NCI-H1694 (cell line): ENCODE measurements at regions not wholly inside any gene's neighbourhood (a gene's known extent, or its start where the extent isn't known, plus 50 kb on each side); places are given as distances from the start of the nearest gene placed in this dataset.
"Not testable (repeated sequence)": the region's sequence is repeated elsewhere in the genome, so short reads cannot be mapped to it uniquely, and the experiment has no call there.

Experiments
- DNase-seq: peaks from one replicate; lab custom pipeline; 2025; lab: John Stamatoyannopoulos, UW

GRCh38 chr2:12877761-12878160, 161.0 kb downstream of the TRIB2 start:
- DNase-seq: no peak

DNA sequence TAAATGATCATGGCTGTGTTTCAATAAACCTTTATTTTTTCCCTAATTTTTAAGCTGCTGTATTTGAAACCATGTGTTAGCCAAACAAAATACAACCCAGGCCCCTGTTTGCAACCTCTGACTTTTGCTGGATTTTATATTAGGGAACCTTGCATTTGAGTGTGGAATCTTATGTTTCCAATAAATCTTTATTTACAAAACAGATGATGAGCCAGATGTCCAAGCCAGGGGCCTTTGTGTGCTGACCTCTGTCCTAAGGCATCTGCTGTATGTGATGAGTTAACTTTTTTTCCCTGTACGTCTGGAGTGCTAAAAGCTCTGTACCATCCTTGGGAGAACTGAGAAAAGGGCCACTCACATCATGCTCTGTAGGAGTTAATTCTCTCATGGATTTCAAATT, 162.9 kb downstream of the TRIB2 start:
- DNase-seq: no peak

- no peak for DNase-seq
Observed at GRCh38 chr2:12881952-12882351, 165.2 kb downstream of the TRIB2 start.

GRCh38 chr2:12882393-12882792, 165.7 kb downstream of the TRIB2 start:
- no peak for DNase-seq

- no peak for DNase-seq
Observed at GRCh38 chr2:12883906-12884305, 167.2 kb downstream of the TRIB2 start.

DNA sequence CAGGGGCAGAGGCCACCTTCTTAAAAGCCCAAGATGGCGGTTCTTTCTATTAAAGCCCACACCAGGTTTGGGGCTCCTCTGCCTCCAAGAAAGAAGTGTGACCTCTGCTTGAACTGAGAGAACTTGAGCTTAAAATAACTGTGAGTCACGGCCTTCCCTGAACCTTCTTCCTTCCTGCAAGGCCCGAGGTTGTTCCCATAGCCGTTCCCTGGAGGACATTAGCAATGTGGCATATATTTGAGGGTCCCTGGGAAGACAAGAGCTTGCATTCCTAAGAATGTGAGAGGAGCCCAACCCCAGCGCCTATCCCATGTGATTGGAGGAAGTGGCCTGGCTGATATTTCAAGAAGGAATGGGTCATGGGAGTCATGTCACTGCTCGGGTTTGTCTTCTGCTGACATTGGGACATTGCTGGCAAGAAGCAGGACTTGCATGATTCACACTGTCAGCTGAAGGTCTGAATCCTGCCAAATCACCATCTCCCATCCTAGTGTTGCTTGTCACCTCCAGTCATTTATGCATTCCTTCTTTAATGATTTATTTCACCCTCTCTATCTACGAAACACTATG, 168.1 kb downstream of the TRIB2 start:
- no peak for DNase-seq

GRCh38 chr2:12890066-12890465, 173.3 kb downstream of the TRIB2 start:
- DNase-seq: no peak

GRCh38 chr2:12890481-12890991, 173.8 kb downstream of the TRIB2 start:
- no peak for DNase-seq

GRCh38 chr2:12895017-12895416, 178.3 kb downstream of the TRIB2 start:
- DNase-seq: no peak

DNA sequence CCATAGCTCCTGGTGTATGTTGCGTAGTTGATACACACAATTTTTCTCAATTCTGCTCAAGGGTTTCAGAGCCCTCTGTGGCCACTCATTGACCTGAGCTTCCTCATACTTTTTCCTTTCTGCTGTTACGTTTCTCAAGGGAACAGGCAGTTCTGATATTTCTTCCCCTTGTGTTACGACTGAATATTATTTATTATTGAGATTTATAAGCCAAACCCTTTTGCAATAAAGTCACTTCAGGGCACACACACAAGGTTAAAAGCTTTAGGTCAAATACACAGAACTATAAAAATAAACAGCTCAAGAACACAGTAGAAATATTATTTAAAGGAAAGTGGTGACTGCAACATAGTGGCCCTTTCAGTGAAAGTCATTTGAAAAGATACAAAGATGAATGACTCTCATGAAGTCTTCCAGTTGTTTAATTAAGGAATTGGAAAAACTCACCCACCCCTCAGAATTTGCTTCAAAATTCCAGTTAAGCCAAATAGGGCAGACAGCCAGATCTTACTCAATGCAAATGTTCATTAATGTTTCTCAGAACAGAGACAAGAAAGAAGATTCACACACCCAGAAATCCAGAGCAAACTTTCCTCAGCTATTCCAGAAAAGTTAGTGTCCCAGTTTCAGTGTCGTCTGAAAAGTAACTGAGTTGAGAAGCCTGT, 179.7 kb downstream of the TRIB2 start:
- DNase-seq: no peak

- DNase-seq: no peak
Observed at GRCh38 chr2:12897181-12897580, 180.4 kb downstream of the TRIB2 start.

GRCh38 chr2:12903272-12903671, 186.5 kb downstream of the TRIB2 start:
- no peak for DNase-seq

DNA sequence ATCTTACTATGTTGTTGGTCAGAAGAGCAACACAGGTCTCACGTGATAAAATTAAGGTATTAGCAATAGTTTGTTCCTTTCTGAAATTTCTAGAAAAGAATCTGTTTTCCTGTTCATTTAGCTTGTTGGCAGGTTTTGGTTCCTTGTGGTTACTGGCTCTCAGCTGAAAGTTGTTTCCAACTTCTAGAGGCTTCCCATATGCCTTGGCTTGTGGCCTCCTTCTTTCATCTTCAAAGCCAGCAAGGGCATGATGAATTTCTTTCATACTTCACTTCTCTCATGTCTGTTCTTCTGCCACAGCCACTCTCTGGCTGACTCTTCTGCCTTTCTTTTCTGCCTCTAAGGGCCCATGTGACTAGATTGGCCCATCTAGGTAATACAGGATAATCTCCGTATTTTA, 193.7 kb downstream of the TRIB2 start:
- no peak for DNase-seq

DNA sequence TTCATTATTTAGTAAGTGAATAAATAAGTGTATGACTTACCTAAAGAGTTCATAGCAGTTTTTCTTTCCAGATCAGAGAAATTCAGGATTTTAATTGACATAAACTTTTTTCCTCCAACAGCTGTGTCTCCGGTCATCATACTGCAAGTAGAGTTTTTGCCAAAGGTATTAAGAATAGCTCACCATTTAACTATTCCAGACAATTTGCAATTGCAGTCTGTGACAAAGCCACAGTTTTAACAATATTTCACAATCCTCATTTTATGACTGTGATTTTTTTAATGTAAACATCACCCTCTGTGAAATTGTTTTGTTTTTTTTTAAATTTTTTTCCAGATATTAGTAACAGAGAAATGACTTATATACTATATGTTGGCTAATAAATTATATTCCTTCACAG, 199.1 kb downstream of the TRIB2 start:
- DNase-seq: no peak

DNA sequence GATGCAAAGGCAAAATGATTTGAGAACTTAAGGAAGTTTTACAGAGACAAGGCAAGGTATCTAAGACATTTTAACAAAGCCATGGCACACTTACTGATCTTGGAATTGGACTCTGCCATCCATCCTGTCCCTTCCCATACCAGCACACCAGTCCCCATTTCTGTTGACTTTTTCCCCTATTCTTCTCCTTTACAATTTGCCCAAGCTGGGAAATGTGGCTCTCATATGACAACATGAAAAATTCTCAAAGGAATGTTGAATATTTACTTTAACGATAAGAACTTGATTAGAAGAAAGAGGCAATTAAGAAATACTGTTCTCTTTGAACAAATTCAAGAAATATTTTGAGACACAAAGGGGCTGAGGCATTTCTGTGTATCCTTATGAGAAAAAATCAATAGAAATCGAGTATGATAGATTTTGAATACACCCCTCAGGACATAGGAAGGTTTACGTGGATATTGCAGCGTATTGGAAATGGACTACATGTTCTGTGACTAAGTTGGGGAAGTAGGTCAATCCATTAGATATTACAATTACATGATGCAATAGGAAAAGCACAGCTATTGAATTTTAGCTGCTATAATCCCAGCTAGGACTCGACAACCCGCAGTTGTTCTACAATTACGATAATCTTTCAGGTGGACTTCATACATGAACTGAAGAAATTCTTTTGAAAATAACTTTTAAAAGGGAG, 201.6 kb downstream of the TRIB2 start:
- DNase-seq: no peak

DNA sequence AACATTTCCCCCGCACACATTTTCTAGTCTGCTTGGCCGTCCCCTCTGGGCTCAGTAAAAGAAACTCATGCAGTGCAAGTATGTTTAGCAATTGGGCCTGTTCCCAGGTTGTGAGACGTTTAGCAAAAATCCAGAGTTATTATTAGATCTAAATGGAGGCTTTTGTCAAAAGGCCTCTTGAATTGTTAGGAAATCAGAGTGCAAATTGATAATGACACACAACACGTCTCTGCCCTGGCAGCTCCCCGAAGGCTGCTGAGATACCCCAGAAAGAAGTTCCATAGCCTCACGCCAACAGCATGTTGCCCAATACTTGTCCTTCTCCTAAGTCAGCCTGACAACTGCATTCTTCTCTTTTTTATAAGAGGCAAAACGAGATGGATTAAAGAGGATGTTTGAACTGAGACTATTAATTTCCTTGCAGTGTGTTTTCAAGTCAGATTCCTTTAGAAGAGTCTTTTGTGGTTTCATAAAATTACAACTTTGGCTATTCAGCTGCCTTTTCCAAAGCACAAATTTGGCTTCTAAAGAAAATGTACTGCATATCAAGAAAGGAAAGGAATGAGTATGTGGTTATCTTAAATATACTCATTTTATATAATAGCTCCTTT, 202.2 kb downstream of the TRIB2 start:
- no peak for DNase-seq

- no peak for DNase-seq
Observed at GRCh38 chr2:12921321-12921720, 204.6 kb downstream of the TRIB2 start.

- no peak for DNase-seq
Observed at GRCh38 chr2:12923907-12924610, 207.3 kb downstream of the TRIB2 start.

- DNase-seq: not testable (repeated sequence)
Observed at GRCh38 chr2:12926641-12927040, 209.9 kb downstream of the TRIB2 start.

DNA sequence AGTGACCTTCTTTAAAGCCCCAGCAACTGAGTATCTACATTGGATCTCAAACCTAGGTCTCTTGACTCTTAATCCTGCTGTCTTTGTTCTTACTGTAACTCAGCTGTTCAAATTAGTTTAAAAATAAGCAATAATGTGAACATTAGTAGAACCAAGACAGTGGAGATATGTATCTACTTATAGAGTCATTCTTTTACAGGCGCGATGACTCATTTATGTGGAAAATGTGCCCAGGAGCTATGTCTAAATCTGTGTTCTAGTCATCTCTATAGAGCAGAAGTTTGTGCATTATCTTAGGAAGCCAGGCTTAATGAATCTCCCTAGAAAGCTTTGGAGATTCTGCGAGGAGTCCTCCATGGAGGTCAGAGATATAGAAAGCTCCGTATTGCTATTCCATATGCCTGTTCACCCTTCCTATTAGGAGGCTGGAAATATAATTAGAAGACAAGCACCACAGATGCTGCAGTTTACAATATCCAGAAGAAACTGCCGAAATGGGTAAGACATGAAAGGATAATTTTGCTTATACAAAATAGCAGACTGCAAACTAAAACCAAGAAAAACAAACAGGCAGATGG, 211.6 kb downstream of the TRIB2 start:
- peak; percentile 21 for DNase-seq

DNA sequence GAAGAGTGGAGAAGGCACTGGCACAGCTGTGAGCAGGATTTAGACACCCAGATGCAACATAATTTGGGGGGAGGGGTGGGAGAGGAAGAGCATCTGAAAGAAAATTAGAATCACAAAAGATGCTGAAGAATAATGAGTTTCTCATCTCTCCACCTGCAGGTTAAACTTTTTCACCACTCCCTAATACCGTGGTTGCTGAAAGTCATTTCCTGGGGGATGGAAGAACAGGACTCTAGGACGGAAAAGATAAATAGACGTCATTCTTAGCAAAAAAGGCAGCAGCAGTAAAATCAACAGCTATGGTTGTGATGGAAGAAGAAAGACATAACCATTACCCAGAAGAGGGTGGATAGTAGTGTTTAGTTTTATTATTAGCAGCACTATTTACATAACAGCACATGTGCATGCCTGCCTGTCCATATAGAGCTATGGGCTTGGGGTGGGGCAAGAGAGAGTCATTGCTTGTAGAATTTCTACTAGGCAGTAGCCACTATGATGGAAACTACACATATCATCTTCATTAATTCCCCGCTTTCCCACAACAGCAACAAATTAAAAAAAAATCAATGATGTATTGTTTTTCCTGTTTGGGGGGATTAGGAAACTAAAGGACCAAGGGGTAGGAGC, 212.2 kb downstream of the TRIB2 start:
- no peak for DNase-seq
